Neutrophil (primary cell): ENCODE measurements at regions not wholly inside any gene's neighbourhood (a gene's known extent, or its start where the extent isn't known, plus 50 kb on each side); places are given as distances from the start of the nearest gene placed in this dataset.

Experiments
- H3K27ac ChIP-seq: fragments of 200-600 bp; sonication (generic); 2 replicates; pipeline ENCODE4 v1.5.1; 2016; ENCODE audit warnings: mild to moderate bottlenecking, moderate library complexity
- H3K27me3 ChIP-seq: fragments of 200-600 bp; sonication (generic); 2 replicates; pipeline ENCODE4 v1.6.0; 2016; ENCODE audit warnings: mild to moderate bottlenecking
- H3K36me3 ChIP-seq: fragments of 200-600 bp; sonication (generic); 2 replicates; pipeline ENCODE4 v1.5.1; 2017
- H3K4me1 ChIP-seq, 2 experiments: fragments of 200-600 bp in 1 of 2; sonication (generic) in 1 of 2; 1 replicate in 1 of 2; 2 replicates in 1 of 2; pipeline versions ENCODE4 v1.5.1 to v1.6.1; 2013 to 2016; ENCODE audit warnings: low read depth in 1 of 2, low read length in 1 of 2, mild to moderate bottlenecking in 1 of 2, moderate library complexity in 1 of 2; ENCODE audit not compliant: control insufficient read depth in 1 of 2, insufficient read depth in 1 of 2
- H3K4me3 ChIP-seq, 2 experiments: fragments of 200-600 bp in 1 of 2; sonication (generic) in 1 of 2; 1 replicate in 1 of 2; 2 replicates in 1 of 2; pipeline ENCODE4 v1.5.1; 2013 to 2016; ENCODE audit warnings: low read depth in 1 of 2, low read length in 1 of 2, mild to moderate bottlenecking in 1 of 2, moderate library complexity in 1 of 2
- H3K9me3 ChIP-seq: fragments of 200-600 bp; sonication (generic); 2 replicates; pipeline ENCODE4 v1.5.1; 2016
- CTCF ChIP-seq: fragments of 200-600 bp; sonication (generic); IDR thresholded peaks from 2 replicates; pipeline ENCODE4 v1.5.1; 2016; ENCODE audit warnings: antibody characterized with exemption

- Histone ChIP-seq H3K36me3 (no peaks in the 10 kb centered on the region), H3K9me3 (no peaks in the 10 kb centered on the region), H3K4me3 (no peak overlapping the region), H3K27ac (no peak overlapping the region), H3K27me3 (no peaks in the 10 kb centered on the region), H3K4me1 (no peaks in the 10 kb centered on the region)
- no peak for TF ChIP-seq CTCF
Observed at GRCh38 chr18:29034113-29034856, 857.4 kb upstream of the CDH2 start.

GRCh38 chr18:29028560-29028959, 851.6 kb upstream of the CDH2 start:
- no peak overlapping the region for H3K27ac ChIP-seq
- H3K9me3 ChIP-seq, result no peaks in the 10 kb centered on the region
- no peaks in the 10 kb centered on the region for H3K36me3 ChIP-seq
- H3K27me3 ChIP-seq, result no peaks in the 10 kb centered on the region
- no peak overlapping the region for H3K4me3 ChIP-seq
- no peak for TF ChIP-seq CTCF
- no peaks in the 10 kb centered on the region for H3K4me1 ChIP-seq

- Histone ChIP-seq H3K27ac (no peak overlapping the region), H3K4me3 (no peak overlapping the region), H3K27me3 (no peaks in the 10 kb centered on the region), H3K4me1 (no peaks in the 10 kb centered on the region), H3K36me3 (no peaks in the 10 kb centered on the region), H3K9me3 (no peaks in the 10 kb centered on the region)
- TF ChIP-seq CTCF, result no peak
Observed at GRCh38 chr18:29018976-29019375, 842.0 kb upstream of the CDH2 start.

- TF ChIP-seq CTCF, result no peak
Observed at GRCh38 chr18:29012883-29013465, 836.0 kb upstream of the CDH2 start.

GRCh38 chr18:29012364-29012763, 835.4 kb upstream of the CDH2 start:
- H3K27me3 ChIP-seq, result no peaks in the 10 kb centered on the region
- no peak overlapping the region for H3K27ac ChIP-seq
- no peaks in the 10 kb centered on the region for H3K36me3 ChIP-seq
- no peak for TF ChIP-seq CTCF
- H3K4me3 ChIP-seq, result no peak overlapping the region
- no peaks in the 10 kb centered on the region for H3K4me1 ChIP-seq
- no peaks in the 10 kb centered on the region for H3K9me3 ChIP-seq

More at GRCh38 chr18:29012883-29013465, 836.0 kb upstream of the CDH2 start:
- no peaks in the 10 kb centered on the region for H3K27me3 ChIP-seq
- H3K9me3 ChIP-seq, result no peaks in the 10 kb centered on the region
- H3K4me3 ChIP-seq, result no peak overlapping the region
- H3K36me3 ChIP-seq, result no peaks in the 10 kb centered on the region
- no peaks in the 10 kb centered on the region for H3K4me1 ChIP-seq
- H3K27ac ChIP-seq, result no peak overlapping the region
